ENCODE measurements at regions not wholly inside any gene's neighbourhood (a gene's known extent, or its start where the extent isn't known, plus 50 kb on each side); places are given as distances from the start of the nearest gene placed in this dataset.

- Histone ChIP-seq H3K4me1 (no peaks in the 10 kb centered on the region), H3K36me3 (no peaks in the 10 kb centered on the region), H3K27me3 (no peaks in the 10 kb centered on the region), H3K4me3 (no peak overlapping the region), H3K9me3 (peaks cover 0 to 14% (median 5%) of the 10 kb centered on the region in 4 donors), H3K27ac (no peak overlapping the region)
- no peak for DNase-seq
- peak in 1 of 2 donors; percentile 22 for ATAC-seq (ENCODE audit: low FRiP score in 2 of 2)
- 76 to 94% methylated on average over 2 of the region's 2 CpGs for WGBS, 2 donors
- TF ChIP-seq POLR2AphosphoS5 (IDR thresholded peaks at IDR 0.05) = no peak
- TF ChIP-seq EP300 (IDR thresholded peaks at IDR 0.05) = no peak
- no peak for TF ChIP-seq CTCF (IDR thresholded peaks at IDR 0.05)
- TF ChIP-seq POLR2A (IDR thresholded peaks at IDR 0.05) = no peak
These were observed 715.7 kb upstream of the SORCS1 start for GRCh38 chr10:107880185-107880584.

GRCh38 chr10:107873007-107873406, 708.5 kb upstream of the SORCS1 start:
- TF ChIP-seq EP300 (IDR thresholded peaks at IDR 0.05) = no peak
- TF ChIP-seq POLR2A (IDR thresholded peaks at IDR 0.05) = no peak
- TF ChIP-seq CTCF (IDR thresholded peaks at IDR 0.05) = no peak
- TF ChIP-seq POLR2AphosphoS5 (IDR thresholded peaks at IDR 0.05) = no peak
- H3K4me3 ChIP-seq = no peak overlapping the region
- no peaks in the 10 kb centered on the region for H3K36me3 ChIP-seq
- 91 to 93% methylated on average over 3 of the region's 3 CpGs for WGBS, 2 donors
- no peak overlapping the region for H3K27ac ChIP-seq
- H3K27me3 ChIP-seq = no peaks in the 10 kb centered on the region
- DNase-seq (no peak), ATAC-seq (ENCODE audit: low FRiP score in 2 of 2) (no peak)
- H3K4me1 ChIP-seq = no peaks in the 10 kb centered on the region
- no peaks in the 10 kb centered on the region for H3K9me3 ChIP-seq

- no peaks in the 10 kb centered on the region for H3K9me3 ChIP-seq
- ATAC-seq (ENCODE audit: low FRiP score in 2 of 2) (no peak), DNase-seq (no peak)
- WGBS, 2 donors = 71 to 79% methylated on average over 6 of the region's 6 CpGs
- TF ChIP-seq CTCF (IDR thresholded peaks at IDR 0.05) = no peak
- no peak for TF ChIP-seq POLR2AphosphoS5 (IDR thresholded peaks at IDR 0.05)
- TF ChIP-seq EP300 (IDR thresholded peaks at IDR 0.05) = no peak
- no peak for TF ChIP-seq POLR2A (IDR thresholded peaks at IDR 0.05)
- no peaks in the 10 kb centered on the region for H3K36me3 ChIP-seq
- H3K4me3 ChIP-seq = no peak overlapping the region
- no peak overlapping the region for H3K27ac ChIP-seq
- H3K27me3 ChIP-seq = no peaks in the 10 kb centered on the region
- no peaks in the 10 kb centered on the region for H3K4me1 ChIP-seq
These were observed 701.2 kb upstream of the SORCS1 start for GRCh38 chr10:107865691-107866090.

- Histone ChIP-seq H3K4me1 (no peaks in the 10 kb centered on the region), H3K9me3 (no peaks in the 10 kb centered on the region), H3K4me3 (no peak overlapping the region), H3K27ac (no peak overlapping the region), H3K36me3 (no peaks in the 10 kb centered on the region), H3K27me3 (no peaks in the 10 kb centered on the region)
- WGBS, 2 donors = 71 to 80% methylated on average over 5 of the region's 5 CpGs
- no peak for TF ChIP-seq POLR2A (IDR thresholded peaks at IDR 0.05)
- TF ChIP-seq CTCF (IDR thresholded peaks at IDR 0.05) = no peak
- no peak for TF ChIP-seq POLR2AphosphoS5 (IDR thresholded peaks at IDR 0.05)
- no peak for TF ChIP-seq EP300 (IDR thresholded peaks at IDR 0.05)
- ATAC-seq (ENCODE audit: low FRiP score in 2 of 2) (no peak), DNase-seq (no peak)
These were observed 694.6 kb upstream of the SORCS1 start for GRCh38 chr10:107859065-107859464.

- Histone ChIP-seq H3K4me3 (no peak overlapping the region), H3K4me1 (no peaks in the 10 kb centered on the region), H3K27ac (no peak overlapping the region), H3K36me3 (no peaks in the 10 kb centered on the region), H3K27me3 (no peaks in the 10 kb centered on the region), H3K9me3 (no peaks in the 10 kb centered on the region)
- TF ChIP-seq POLR2AphosphoS5 (IDR thresholded peaks at IDR 0.05) (no peak), POLR2A (IDR thresholded peaks at IDR 0.05) (no peak), CTCF (IDR thresholded peaks at IDR 0.05) (no peak), EP300 (IDR thresholded peaks at IDR 0.05) (no peak)
- no peak for ATAC-seq (ENCODE audit: low FRiP score in 2 of 2)
- no peak for DNase-seq
These were observed 691.5 kb upstream of the SORCS1 start for GRCh38 chr10:107856047-107856315.

Measured in upper lobe of left lung (tissue), 6 donors.